ENCODE measurements at regions not wholly inside any gene's neighbourhood (a gene's known extent, or its start where the extent isn't known, plus 50 kb on each side); places are given as distances from the start of the nearest gene placed in this dataset.

GRCh38 chr10:71084818-71085126 is 127.6 kb upstream of the UNC5B start:
- no peak for TF ChIP-seq EZH2phosphoT487 (IDR thresholded peaks at IDR 0.05; ENCODE audit: insufficient read depth, low read depth)
- no peak for TF ChIP-seq EZH2 (IDR thresholded peaks at IDR 0.05; ENCODE audit: insufficient read depth, poor library complexity, severe bottlenecking)
